Stimulated activated CD4-positive, alpha-beta T cell treated with anti-CD3 and anti-CD28 coated beads, Interleukin-2, amount 100 ng/mL, for 24 hours (primary cell): ENCODE measurements at regions not wholly inside any gene's neighbourhood (a gene's known extent, or its start where the extent isn't known, plus 50 kb on each side); places are given as distances from the start of the nearest gene placed in this dataset.
"Not testable (repeated sequence)": the region's sequence is repeated elsewhere in the genome, so short reads cannot be mapped to it uniquely, and the experiment has no call there.

Experiments
- DNase-seq, 2 donors: peaks; one replicate each; pipeline ENCODE4 v3.0.0-alpha.2; 2020

- DNase-seq: no peak
Observed at GRCh38 chr2:217006217-217006616, 146.4 kb upstream of the TNP1 start.

- no peak for DNase-seq
Observed at GRCh38 chr2:217004656-217005055, 144.8 kb upstream of the TNP1 start.

- no peak for DNase-seq
Observed at GRCh38 chr2:217001740-217002139, 141.9 kb upstream of the TNP1 start.

GRCh38 chr2:217000406-217000805 is 140.5 kb upstream of the TNP1 start:
- no peak for DNase-seq

GRCh38 chr2:216996279-216996845 is 136.5 kb upstream of the TNP1 start:
- no peak for DNase-seq

- no peak for DNase-seq
Observed at GRCh38 chr2:216994353-216994854, 134.5 kb upstream of the TNP1 start.

- no peak for DNase-seq
Observed at GRCh38 chr2:216992056-216992675, 132.3 kb upstream of the TNP1 start.

- no peak for DNase-seq
Observed at GRCh38 chr2:216991563-216991962, 131.7 kb upstream of the TNP1 start.

GRCh38 chr2:216989340-216990129 is 129.7 kb upstream of the TNP1 start:
- DNase-seq: no peak

GRCh38 chr2:216987252-216987821 is 127.5 kb upstream of the TNP1 start:
- no peak for DNase-seq

GRCh38 chr2:216985658-216986141 is 125.8 kb upstream of the TNP1 start:
- DNase-seq: no peak

- DNase-seq: no peak
Observed at GRCh38 chr2:216984937-216985336, 125.1 kb upstream of the TNP1 start.

GRCh38 chr2:216981951-216982350 is 122.1 kb upstream of the TNP1 start:
- DNase-seq: not testable (repeated sequence)

GRCh38 chr2:216980510-216980909 is 120.6 kb upstream of the TNP1 start:
- DNase-seq: not testable (repeated sequence)

GRCh38 chr2:216974321-216975302 is 114.7 kb upstream of the TNP1 start:
- no peak for DNase-seq

- DNase-seq: no peak
Observed at GRCh38 chr2:216971593-216971992, 111.7 kb upstream of the TNP1 start.

- no peak for DNase-seq
Observed at GRCh38 chr2:216970359-216970915, 110.6 kb upstream of the TNP1 start.

GRCh38 chr2:216967889-216968288 is 108.0 kb upstream of the TNP1 start:
- no peak for DNase-seq

GRCh38 chr2:216960671-216961268 is 100.9 kb upstream of the TNP1 start:
- DNase-seq: no peak

GRCh38 chr2:216959433-216959832 is 99.6 kb upstream of the TNP1 start:
- no peak for DNase-seq

- DNase-seq: no peak
Observed at GRCh38 chr2:216956820-216957493, 97.1 kb upstream of the TNP1 start.
